K562 (cell line): ENCODE measurements at regions not wholly inside any gene's neighbourhood (a gene's known extent, or its start where the extent isn't known, plus 50 kb on each side); places are given as distances from the start of the nearest gene placed in this dataset.

Source experiments
- MAFK ChIP-seq: IDR thresholded peaks from 2 replicates; pipeline ENCODE4 v1.6.1; 2011; ENCODE audit warnings: low read length, improper control_type of control experiment
- PHF20 ChIP-seq: fragments of 450-650 bp; IDR thresholded peaks from 2 replicates; pipeline ENCODE4 v1.6.1; 2018; ENCODE audit not compliant: partially characterized antibody
- RBM15 ChIP-seq: fragments of 200-400 bp; formaldehyde crosslinking; IDR thresholded peaks from 2 replicates; pipeline ENCODE4 v1.6.1; 2018; ENCODE audit warnings: mild to moderate bottlenecking, low read length, moderate library complexity; ENCODE audit not compliant: insufficient read depth
- ZFX ChIP-seq: sonication (generic); formaldehyde crosslinking; IDR thresholded peaks from 2 replicates; pipeline ENCODE4 v1.8.0; 2022; ENCODE audit warnings: mild to moderate bottlenecking, missing genetic modification reagents, moderate library complexity

GRCh38 chr3:88263417-88264100 is 113.8 kb downstream of the C3orf38 start:
- TF ChIP-seq MAFK (no peak), ZFX (CRISPR knock-in tag) (no peak), RBM15 (no peak), PHF20 (no peak)
